Esophagus muscularis mucosa (tissue), 3 donors: ENCODE measurements at regions not wholly inside any gene's neighbourhood (a gene's known extent, or its start where the extent isn't known, plus 50 kb on each side); places are given as distances from the start of the nearest gene placed in this dataset.

Experiments used
- CTCF ChIP-seq, 3 experiments: fragments of 200-600 bp in 2 of 3; fragments of 450-650 bp in 1 of 3; sonication (generic) in 2 of 3; IDR thresholded peaks; one replicate each; pipeline ENCODE4 v1.5.1; 2017 to 2019; ENCODE audit warnings: antibody characterized with exemption in 3 of 3, mild to moderate bottlenecking in 2 of 3, moderate library complexity in 1 of 3
- POLR2A ChIP-seq: fragments of 450-650 bp; IDR thresholded peaks from one replicate; pipeline ENCODE4 v1.6.1; 2017; ENCODE audit warnings: antibody characterized with exemption, moderate library complexity, mild to moderate bottlenecking, low read depth
- POLR2AphosphoS5 ChIP-seq, 2 donors: sonication (generic); formaldehyde crosslinking; IDR thresholded peaks; one replicate each; pipeline ENCODE4 v1.6.1; 2017; ENCODE audit warnings: antibody characterized with exemption in 2 of 2

GRCh38 chr12:60644076-60644475 lies 1048.2 kb downstream of the SLC16A7 start:
- TF ChIP-seq POLR2A (no peak), CTCF (IDR thresholded peaks at IDR 0.05) (no peak), POLR2AphosphoS5 (IDR thresholded peaks at IDR 0.05) (no peak)
